ENCODE measurements at regions not wholly inside any gene's neighbourhood (a gene's known extent, or its start where the extent isn't known, plus 50 kb on each side); places are given as distances from the start of the nearest gene placed in this dataset.

DNA sequence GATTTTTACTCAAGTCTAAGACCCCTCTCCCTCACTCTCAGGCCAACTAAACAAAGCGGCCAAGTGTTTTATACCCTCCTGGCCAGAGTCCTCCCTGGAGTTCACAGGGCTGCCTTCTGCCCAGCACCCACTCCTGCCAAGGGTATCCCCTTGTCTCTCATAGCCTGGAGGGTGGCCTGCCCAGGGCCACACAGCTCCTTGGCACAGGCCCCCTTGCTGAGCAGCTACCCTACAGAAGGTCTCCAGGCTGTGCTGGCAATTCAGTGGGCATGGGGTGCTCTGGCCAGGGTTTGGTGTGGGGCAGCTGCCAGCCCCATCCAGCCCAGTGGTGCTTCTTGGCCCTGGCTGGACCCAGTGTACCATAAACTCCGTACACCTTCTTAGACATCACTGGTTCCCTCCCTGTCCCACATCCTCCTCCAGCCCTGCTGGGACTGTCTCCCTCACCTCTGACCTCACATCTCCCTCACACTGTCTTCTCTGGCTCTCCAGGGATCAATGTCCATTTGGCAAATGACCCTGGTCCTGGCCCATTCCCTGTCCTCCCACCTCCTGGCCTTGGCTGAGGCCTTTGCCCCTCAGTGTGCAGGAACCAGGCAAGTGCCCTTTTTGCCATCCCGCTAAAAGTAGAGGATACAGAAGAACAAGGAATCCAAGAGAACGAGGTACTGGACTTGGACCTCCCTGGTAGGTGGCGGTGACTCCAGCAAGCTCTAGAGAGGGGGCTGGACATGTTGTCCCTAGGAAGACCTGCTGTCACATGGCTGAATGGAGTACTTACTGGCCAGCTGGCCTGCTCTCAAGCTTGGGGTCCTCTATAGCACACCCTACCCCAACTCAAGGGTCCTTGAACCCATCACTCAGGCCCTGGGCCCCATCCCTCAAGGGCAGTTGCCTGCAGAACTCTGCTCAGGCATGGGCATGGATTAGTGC lies 50.0 kb upstream of the TRPM1 start:
- no peaks in the 10 kb centered on the region for H3K36me3 ChIP-seq
- DNase-seq = no peak
- no peak overlapping the region for H3K4me3 ChIP-seq (ENCODE audit: low read depth, low read length)
- no peaks in the 10 kb centered on the region for H3K27me3 ChIP-seq (ENCODE audit: insufficient read depth, low read depth, severe bottlenecking)
- no peaks in the 10 kb centered on the region for H3K9me3 ChIP-seq (ENCODE audit: severe bottlenecking)
- H3K27ac ChIP-seq = no peak overlapping the region
- TF ChIP-seq, protein P1, sequence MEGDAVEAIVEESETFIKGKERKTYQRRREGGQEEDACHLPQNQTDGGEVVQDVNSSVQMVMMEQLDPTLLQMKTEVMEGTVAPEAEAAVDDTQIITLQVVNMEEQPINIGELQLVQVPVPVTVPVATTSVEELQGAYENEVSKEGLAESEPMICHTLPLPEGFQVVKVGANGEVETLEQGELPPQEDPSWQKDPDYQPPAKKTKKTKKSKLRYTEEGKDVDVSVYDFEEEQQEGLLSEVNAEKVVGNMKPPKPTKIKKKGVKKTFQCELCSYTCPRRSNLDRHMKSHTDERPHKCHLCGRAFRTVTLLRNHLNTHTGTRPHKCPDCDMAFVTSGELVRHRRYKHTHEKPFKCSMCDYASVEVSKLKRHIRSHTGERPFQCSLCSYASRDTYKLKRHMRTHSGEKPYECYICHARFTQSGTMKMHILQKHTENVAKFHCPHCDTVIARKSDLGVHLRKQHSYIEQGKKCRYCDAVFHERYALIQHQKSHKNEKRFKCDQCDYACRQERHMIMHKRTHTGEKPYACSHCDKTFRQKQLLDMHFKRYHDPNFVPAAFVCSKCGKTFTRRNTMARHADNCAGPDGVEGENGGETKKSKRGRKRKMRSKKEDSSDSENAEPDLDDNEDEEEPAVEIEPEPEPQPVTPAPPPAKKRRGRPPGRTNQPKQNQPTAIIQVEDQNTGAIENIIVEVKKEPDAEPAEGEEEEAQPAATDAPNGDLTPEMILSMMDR (IDR thresholded peaks at IDR 0.05; ENCODE audit: low read depth, low read length) = no peak

DNA sequence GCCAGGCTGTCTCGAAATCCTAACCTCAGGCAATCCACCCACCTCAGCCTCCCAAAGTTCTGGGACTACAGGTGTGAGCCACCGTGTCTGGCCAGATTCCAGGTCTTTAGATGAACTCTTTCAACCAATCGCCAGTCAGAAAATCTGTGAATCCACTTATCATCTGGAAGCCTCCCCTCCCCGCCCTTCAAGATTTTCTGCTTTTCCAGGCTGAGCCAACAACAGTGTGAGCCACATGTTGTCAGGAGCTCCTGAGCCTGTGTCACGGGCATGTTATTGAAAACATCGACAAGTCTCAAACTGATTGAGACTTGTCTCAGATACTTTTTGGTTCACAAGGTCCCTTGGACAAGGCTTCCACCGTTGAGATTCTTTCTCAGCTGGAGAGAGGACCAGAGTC lies 52.0 kb upstream of the TRPM1 start:
- TF ChIP-seq, protein P1 (IDR thresholded peaks at IDR 0.05; ENCODE audit: low read depth, low read length) = no peak
- Histone ChIP-seq H3K27me3 (ENCODE audit: insufficient read depth, low read depth, severe bottlenecking) (no peaks in the 10 kb centered on the region), H3K36me3 (no peaks in the 10 kb centered on the region), H3K27ac (no peak overlapping the region), H3K9me3 (ENCODE audit: severe bottlenecking) (no peaks in the 10 kb centered on the region), H3K4me3 (ENCODE audit: low read depth, low read length) (no peak overlapping the region)
- DNase-seq = no peak

DNA sequence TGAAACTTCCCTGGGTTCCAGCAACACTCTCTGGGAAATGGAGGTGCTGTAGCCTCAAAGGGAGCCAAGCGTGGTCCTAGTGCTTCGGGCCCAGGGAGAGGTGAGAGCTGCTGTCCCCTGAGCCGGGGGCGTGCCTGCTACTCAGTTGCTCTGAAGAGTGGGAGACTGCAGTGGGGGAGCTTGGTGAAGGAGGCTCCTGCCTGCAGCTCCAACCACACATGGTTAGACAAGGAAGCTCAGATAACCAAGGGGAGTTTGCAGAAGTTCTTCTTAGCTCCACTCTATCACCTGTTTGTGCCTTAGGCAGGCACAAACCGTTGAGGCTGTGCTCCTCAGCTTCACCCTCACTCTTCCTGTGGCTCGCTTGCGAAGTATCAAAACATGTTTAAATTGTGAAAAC lies 53.6 kb upstream of the TRPM1 start:
- DNase-seq = no peak
- no peaks in the 10 kb centered on the region for H3K27me3 ChIP-seq (ENCODE audit: insufficient read depth, low read depth, severe bottlenecking)
- no peak overlapping the region for H3K27ac ChIP-seq
- H3K36me3 ChIP-seq = no peaks in the 10 kb centered on the region
- no peak overlapping the region for H3K4me3 ChIP-seq (ENCODE audit: low read depth, low read length)
- TF ChIP-seq, protein P1 (IDR thresholded peaks at IDR 0.05; ENCODE audit: low read depth, low read length) = no peak
- no peaks in the 10 kb centered on the region for H3K9me3 ChIP-seq (ENCODE audit: severe bottlenecking)

DNA sequence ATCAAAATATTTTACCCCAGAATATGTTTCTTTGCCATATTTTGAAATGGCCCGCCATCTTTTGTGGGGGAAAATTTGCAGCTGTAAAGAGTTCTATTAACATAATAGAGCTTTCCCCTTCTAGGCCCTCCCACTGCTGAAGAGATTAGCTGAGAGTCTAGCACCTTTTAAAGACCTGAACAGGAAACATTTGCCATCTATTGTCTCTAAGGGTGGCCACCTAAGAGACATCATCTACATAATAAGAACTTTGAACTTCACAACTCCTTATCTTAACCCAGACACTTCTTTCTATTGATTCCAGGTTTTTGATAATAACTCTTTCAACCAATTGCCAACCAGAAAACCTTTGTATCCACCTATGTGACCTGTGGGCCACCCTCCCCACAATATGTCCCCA lies 54.7 kb upstream of the TRPM1 start:
- Histone ChIP-seq H3K27ac (no peak overlapping the region), H3K4me3 (ENCODE audit: low read depth, low read length) (no peak overlapping the region), H3K27me3 (ENCODE audit: insufficient read depth, low read depth, severe bottlenecking) (no peaks in the 10 kb centered on the region), H3K9me3 (ENCODE audit: severe bottlenecking) (no peaks in the 10 kb centered on the region), H3K36me3 (no peaks in the 10 kb centered on the region)
- no peak for DNase-seq
- TF ChIP-seq, protein P1 (IDR thresholded peaks at IDR 0.05; ENCODE audit: low read depth, low read length) = no peak

DNA sequence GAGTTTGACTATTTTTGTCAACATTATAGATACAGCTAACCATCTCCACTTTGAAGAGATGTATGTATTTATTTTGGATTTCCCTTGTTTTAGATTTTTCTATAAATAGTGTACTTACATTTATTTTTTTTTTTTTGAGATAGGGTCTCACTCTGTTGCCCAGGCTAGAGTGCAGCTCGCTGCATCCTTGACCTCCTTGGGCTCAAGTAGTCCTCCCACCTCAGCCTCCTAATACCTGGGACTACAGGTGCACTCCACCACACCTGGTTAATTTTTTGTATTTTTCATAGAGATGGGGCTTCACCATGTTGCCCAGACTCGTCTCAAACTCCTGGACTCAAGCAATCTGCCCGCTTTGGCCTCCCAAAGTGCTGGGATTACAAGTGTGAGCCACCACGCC lies 55.3 kb upstream of the TRPM1 start:
- DNase-seq = no peak
- Histone ChIP-seq H3K36me3 (no peaks in the 10 kb centered on the region), H3K27ac (no peak overlapping the region), H3K4me3 (ENCODE audit: low read depth, low read length) (no peak overlapping the region), H3K27me3 (ENCODE audit: insufficient read depth, low read depth, severe bottlenecking) (no peaks in the 10 kb centered on the region), H3K9me3 (ENCODE audit: severe bottlenecking) (no peaks in the 10 kb centered on the region)
- TF ChIP-seq, protein P1 (IDR thresholded peaks at IDR 0.05; ENCODE audit: low read depth, low read length) = no peak

Data from WERI-Rb-1 (cell line).